ENCODE measurements at regions not wholly inside any gene's neighbourhood (a gene's known extent, or its start where the extent isn't known, plus 50 kb on each side); places are given as distances from the start of the nearest gene placed in this dataset.

DNA sequence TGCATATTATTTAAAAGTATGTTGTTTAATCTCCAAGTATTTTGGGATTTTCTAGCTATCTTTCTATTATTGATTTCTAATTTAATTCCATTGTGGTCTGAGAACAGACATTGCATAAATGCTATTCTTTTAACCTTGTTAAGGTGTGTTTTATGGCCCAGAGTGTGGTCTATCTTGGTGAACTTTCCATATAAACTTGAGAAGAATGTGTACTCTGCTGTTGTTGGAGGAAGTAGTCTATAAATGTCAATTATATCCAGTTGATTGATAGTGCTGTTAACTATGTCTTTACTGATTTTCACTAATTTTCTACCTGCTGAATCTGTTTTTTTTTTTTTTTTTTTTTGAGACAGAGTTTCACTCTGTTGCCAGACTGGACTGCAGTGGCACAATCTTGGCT lies 180.9 kb downstream of the ZNF621 start:
- no peak for DNase-seq

- no peak for DNase-seq
Measured at GRCh38 chr3:40713306-40713705, 188.5 kb downstream of the ZNF621 start.

GRCh38 chr3:40713795-40714194 lies 189.0 kb downstream of the ZNF621 start:
- DNase-seq, result no peak

GRCh38 chr3:40714771-40715345 lies 190.1 kb downstream of the ZNF621 start:
- no peak for DNase-seq

DNA sequence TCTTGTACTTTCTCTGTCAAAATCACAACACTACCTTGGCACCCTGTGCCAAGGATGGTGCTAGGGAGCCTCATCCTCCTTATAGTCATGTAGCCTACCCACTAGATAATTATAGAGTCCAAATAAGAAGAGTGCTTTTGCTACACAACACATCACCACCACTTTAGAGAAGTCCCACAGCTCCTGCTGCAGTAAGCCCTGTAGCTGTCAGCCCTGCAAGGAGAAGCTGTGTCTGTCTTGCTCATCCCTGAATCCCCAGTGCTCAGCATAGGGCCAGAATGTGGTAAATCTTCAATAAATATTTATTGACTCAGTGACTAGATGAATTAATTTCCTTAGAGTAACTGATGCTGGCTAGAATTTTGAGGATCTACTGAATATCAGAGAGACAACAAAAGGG lies 190.8 kb downstream of the ZNF621 start:
- no peak for DNase-seq

GRCh38 chr3:40717471-40717870 lies 192.7 kb downstream of the ZNF621 start:
- DNase-seq, result no peak

DNA sequence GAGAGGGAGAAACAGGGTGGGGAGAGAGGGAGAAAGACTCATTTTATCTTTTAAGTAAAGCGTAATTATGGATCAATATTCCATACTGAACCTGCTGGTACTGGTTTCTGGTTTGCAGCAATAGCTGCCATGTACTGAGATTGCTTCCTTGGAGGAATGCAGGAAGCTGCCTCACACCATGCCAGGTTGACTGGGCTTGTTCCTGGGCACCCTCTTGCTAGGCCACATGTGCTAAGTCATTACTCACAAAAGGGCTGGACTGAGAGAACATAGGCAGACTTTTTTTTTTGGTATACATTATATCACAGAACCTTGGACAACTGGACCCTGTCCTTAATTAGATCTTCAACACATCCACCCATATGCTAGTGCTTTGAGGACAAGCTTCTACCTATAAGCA lies 193.4 kb downstream of the ZNF621 start:
- no peak for DNase-seq

DNA sequence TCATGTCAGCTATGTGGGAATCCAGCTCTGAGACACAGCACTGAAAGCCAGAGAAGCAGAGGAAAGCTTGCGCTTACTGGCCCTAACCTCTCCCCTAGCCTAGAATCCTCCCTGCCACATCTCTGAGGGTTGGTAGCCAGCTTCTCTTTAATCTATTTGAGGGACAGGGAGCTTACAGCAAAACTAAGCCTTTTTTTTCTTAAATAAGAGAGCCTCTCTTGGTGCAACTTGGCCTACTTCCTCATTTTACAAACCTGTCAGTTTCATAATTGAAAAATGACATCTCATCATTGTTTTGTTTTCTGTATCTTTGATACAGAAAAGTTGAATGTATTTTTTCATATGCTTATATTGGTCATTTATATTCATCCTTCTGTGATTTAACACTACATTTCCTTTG lies 193.9 kb downstream of the ZNF621 start:
- no peak for DNase-seq

DNA sequence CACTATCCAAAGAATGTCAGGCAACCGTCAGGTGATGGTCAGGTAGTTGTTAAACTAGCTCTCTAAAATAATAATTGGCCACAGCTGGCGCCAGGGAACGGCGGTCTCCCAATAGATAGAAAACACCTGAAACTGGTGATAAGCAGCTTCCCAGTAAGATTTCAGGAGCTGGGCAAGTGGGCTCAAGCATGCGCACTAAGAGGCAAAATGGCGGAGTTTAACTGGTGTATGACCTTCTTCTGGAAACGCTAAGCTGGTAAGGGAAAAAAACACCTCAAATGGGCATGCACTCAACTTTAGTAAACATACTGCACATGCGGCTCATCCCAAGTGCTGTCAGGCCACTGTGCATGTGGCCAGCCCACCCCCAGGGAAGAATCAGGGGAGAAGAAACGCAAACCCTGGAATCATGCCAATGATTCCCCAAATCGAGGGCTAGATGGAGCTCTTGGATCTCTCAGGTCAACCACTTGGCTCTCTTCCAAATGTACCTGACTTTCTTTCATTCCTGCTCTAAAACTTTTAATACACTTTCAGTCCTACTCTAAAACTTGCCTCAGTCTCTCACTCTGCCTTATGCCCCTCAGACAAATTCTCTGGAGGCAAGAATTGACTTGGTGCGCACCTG lies 195.0 kb downstream of the ZNF621 start:
- DNase-seq, result no peak

GRCh38 chr3:40720341-40720740 lies 195.6 kb downstream of the ZNF621 start:
- DNase-seq, result no peak

- no peak for DNase-seq
Measured at GRCh38 chr3:40720863-40721262, 196.1 kb downstream of the ZNF621 start.

DNA sequence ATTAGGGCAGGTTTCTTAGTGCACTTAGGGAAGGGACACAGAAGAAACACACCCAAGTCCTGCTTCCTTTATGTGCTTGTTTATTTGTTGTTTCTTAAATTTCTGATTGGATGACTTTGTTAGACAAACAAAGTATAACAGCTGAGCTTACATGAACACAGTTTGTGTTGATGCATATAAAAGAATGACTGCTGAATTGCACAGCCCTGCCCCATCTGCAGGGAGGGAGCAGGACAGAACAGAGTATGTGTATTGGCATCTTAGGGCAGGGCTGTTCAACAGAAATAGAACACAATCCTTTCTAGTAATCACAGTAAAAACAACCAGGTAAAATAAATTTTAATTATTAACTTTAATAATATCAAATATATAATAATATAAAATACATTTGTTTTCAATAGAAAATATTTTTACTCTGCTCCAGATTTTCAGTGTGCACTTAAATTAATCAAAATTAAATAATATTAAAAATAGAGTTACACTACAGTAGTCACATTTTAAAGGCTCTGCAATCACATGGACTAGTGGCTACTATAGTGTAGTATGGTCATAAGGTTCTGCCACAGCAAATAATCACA lies 198.4 kb downstream of the ZNF621 start:
- DNase-seq, result no peak

DNA sequence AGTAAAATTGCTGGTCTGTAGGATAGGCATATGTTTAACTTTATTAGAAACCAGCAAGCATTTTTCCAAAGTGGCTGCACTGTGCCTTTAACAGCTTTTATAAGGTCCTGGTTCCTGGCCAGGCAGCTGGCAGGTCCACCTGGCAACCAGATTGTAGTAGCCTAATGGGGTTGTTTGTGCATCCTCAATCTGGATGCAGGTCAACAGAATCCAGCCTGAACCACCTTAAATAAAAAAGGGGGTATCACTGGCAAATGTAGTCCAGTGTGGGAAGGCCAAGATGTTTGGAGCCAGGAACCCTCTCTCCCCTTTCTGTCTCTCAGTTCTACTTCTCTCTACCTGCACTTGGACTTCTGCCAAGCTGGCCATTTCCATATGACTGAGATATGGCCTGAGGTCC lies 200.3 kb downstream of the ZNF621 start:
- no peak for DNase-seq

- no peak for DNase-seq
Measured at GRCh38 chr3:40731445-40731844, 206.7 kb downstream of the ZNF621 start.

DNA sequence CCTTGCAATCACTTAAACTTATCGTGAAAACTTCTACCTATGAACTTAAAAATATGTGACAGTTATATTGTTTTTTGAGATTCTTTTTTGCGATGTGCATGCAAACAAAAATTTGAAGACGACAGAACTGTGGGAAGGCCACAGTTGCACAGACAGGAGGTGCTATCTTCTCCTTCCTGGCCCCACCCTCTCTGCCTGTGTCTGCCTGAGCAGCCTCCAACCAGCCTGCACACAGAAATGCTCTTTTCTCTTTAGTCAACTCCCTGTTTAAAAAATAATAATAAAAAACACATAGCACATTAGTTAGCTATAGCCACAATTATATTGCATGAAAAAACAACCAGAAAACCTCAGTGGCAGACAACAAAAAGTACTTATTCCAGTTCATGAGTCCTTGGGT lies 212.2 kb downstream of the ZNF621 start:
- no peak for DNase-seq

- no peak for DNase-seq
Measured at GRCh38 chr3:40737343-40737742, 212.6 kb downstream of the ZNF621 start.

- DNase-seq, result no peak
Measured at GRCh38 chr3:40739971-40740370, 215.2 kb downstream of the ZNF621 start.

GRCh38 chr3:40741729-40742128 lies 217.0 kb downstream of the ZNF621 start:
- no peak for DNase-seq

- no peak for DNase-seq
Measured at GRCh38 chr3:40745381-40746106, 220.8 kb downstream of the ZNF621 start.

- no peak for DNase-seq
Measured at GRCh38 chr3:40751666-40752065, 226.9 kb downstream of the ZNF621 start.

- no peak for DNase-seq
Measured at GRCh38 chr3:40752492-40752891, 227.7 kb downstream of the ZNF621 start.

DNA sequence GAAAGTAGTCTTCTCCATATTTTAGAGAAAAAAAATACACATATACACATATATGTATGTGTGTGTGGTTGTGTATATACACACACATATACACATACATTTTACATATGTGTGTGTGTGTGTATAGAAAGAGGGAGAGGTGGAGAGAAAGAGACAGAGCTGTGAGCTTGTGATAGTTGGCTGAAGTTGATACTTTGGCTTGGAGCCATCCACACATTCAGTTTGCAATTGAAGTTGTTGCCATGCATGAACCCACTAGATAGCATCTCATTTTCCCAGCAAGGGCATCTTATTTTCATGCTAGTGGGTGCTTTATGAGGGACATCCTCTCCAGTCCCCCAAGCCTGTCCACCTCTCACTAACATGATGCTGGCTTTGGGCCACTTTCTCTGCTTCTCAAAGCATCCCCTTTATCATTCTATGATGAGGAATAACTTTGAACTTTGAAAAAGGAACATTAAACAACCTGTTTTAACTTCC lies 228.6 kb downstream of the ZNF621 start:
- DNase-seq, result no peak

GRCh38 chr3:40753951-40754350 lies 229.2 kb downstream of the ZNF621 start:
- DNase-seq, result no peak

DNA sequence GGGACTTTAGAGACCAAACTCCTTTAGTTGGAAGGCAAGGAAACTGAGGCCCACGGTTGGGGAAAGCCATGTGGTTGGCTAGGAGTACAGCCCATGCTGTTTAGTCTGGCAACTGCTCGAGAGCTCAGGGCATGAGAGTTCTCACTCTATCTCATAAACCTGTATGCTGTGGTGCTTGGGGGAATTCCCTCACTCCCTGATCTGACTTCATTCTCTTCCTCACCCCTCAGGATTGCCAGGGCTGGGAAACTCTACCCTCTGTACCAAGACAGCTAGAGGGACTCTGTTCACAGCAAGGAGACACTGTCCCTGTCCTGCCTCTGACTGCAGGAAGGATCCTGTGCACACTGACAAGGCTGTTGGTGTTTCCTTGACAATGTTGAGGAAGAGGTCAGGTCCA lies 230.2 kb downstream of the ZNF621 start:
- DNase-seq, result no peak

All from NCI-H1417 treated with DMSO at 0.1 percent for 48 hours (cell line).